NT2/D1 (cell line): ENCODE measurements at regions not wholly inside any gene's neighbourhood (a gene's known extent, or its start where the extent isn't known, plus 50 kb on each side); places are given as distances from the start of the nearest gene placed in this dataset.
A peak's percentile ranks its signal among the peaks of the same experiment; 100 is the strongest.

Experiments
- DNase-seq: peaks from one replicate; pipeline ENCODE4 v3.0.0-alpha.2; 2011; ENCODE audit warnings: low read depth, low spot score
- H3K27me3 ChIP-seq: 2 replicates; pipeline ENCODE4 v1.6.0; 2011; ENCODE audit warnings: mild to moderate bottlenecking; ENCODE audit not compliant: insufficient read length, insufficient read depth
- H3K36me3 ChIP-seq: 2 replicates; pipeline ENCODE4 v1.6.1; 2011; ENCODE audit warnings: mild to moderate bottlenecking, low read length, mixed read lengths; ENCODE audit not compliant: insufficient read depth, insufficient read length
- H3K4me1 ChIP-seq: 2 replicates; pipeline ENCODE4 v1.5.1; 2011; ENCODE audit not compliant: insufficient read depth, insufficient read length
- H3K4me3 ChIP-seq: 2 replicates; pipeline ENCODE4 v1.5.1; 2011; ENCODE audit warnings: low read depth; ENCODE audit not compliant: insufficient read length
- H3K9ac ChIP-seq: 2 replicates; pipeline ENCODE4 v1.6.0; 2011; ENCODE audit warnings: low read depth; ENCODE audit not compliant: insufficient read length
- H3K9me3 ChIP-seq: 2 replicates; pipeline ENCODE4 v1.5.1; 2011; ENCODE audit warnings: mild to moderate bottlenecking, low read length; ENCODE audit not compliant: insufficient read depth
- SUZ12 ChIP-seq: IDR thresholded peaks from 2 replicates; pipeline ENCODE4 v1.6.1; 2011; ENCODE audit not compliant: insufficient read length, insufficient read depth; ENCODE audit errors: extremely low read depth
- YY1 ChIP-seq: IDR thresholded peaks from 2 replicates; pipeline ENCODE4 v1.6.1; 2011; ENCODE audit not compliant: insufficient read length, insufficient read depth
- ZNF274 ChIP-seq: IDR thresholded peaks from 2 replicates; pipeline ENCODE4 v1.6.1; 2011; ENCODE audit warnings: mild to moderate bottlenecking, low read depth, low read length

GRCh38 chr15:66877477-66878271 is 175.6 kb downstream of the SMAD6 start:
- H3K4me1 ChIP-seq = peaks cover 25% of the 10 kb centered on the region
- no peaks in the 10 kb centered on the region for H3K27me3 ChIP-seq
- TF ChIP-seq YY1 = no peak
- TF ChIP-seq SUZ12 = no peak
- no peak for TF ChIP-seq ZNF274
- H3K4me3 ChIP-seq = no peak overlapping the region
- H3K9me3 ChIP-seq = no peaks in the 10 kb centered on the region
- no peak for DNase-seq
- H3K9ac ChIP-seq = no peak overlapping the region
- H3K36me3 ChIP-seq = no peaks in the 10 kb centered on the region

DNA sequence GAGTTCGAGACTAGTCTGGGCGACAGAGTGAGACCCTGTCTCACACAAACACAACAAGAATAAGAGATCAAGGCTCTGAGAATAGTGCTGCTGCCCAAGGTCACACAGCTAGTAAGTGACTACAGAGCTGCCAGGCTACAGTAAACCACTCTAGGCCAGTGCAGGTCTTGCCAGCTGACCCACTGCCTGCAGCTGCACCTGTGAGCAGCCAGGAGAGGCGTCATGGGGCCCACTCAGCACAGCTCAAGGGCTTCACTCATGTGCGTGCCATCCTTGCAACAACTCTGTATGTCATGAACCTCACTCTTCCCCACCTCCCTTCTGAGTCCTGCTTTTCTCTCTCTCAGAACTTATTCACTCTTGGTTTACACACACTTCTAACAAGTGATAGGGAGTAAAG is 176.7 kb downstream of the SMAD6 start:
- H3K4me3 ChIP-seq = no peak overlapping the region
- H3K9me3 ChIP-seq = no peaks in the 10 kb centered on the region
- no peaks in the 10 kb centered on the region for H3K27me3 ChIP-seq
- no peak for DNase-seq
- H3K4me1 ChIP-seq = peaks cover 25% of the 10 kb centered on the region
- TF ChIP-seq ZNF274 = no peak
- TF ChIP-seq SUZ12 = no peak
- no peak for TF ChIP-seq YY1
- no peak overlapping the region for H3K9ac ChIP-seq
- no peaks in the 10 kb centered on the region for H3K36me3 ChIP-seq

DNA sequence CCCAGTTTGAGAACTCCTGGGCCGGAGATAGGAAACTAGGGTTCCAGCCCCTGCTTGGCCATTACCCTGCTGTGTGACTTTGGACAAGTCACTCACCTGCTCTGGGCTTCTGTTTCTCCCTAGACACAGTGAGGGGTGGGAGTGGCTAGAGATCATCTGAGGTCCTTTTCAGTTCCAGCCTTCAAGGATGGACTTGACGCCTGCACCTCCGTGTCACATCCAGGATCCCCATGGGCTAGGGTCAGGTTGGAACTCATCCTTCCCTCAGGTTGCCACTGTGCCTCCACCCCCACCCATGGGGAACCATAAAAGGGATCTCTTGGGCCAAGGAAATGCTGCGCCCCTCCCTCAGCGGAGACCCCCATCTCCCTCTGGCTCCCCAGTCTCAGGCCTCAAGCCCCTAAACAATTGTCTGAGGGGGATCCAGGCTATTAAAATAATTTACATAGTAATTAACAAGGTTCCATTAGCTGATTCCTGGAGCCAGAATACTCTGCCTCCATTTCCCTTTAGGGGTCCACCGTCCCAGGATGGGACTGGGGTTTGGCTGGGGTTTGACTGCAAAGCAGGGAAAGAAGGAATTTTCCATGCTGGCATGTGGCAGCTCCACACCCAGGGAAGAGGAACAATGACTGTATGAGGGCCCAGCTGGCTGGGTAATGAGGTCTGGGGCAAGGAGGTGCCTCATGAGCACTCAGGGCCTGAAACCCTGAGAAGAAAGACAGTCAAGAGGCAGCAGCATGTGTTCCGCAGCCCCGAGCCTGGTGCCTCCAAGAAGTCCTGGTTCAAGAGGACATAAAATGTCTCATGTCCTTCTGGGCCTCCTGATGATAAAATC is 177.7 kb downstream of the SMAD6 start:
- DNase-seq = no peak
- Histone ChIP-seq H3K4me3 (no peak overlapping the region), H3K9ac (no peak overlapping the region), H3K4me1 (peaks cover 31% of the 10 kb centered on the region), H3K36me3 (no peaks in the 10 kb centered on the region), H3K9me3 (no peaks in the 10 kb centered on the region), H3K27me3 (no peaks in the 10 kb centered on the region)
- no peak for TF ChIP-seq SUZ12
- no peak for TF ChIP-seq YY1
- TF ChIP-seq ZNF274 = no peak

DNA sequence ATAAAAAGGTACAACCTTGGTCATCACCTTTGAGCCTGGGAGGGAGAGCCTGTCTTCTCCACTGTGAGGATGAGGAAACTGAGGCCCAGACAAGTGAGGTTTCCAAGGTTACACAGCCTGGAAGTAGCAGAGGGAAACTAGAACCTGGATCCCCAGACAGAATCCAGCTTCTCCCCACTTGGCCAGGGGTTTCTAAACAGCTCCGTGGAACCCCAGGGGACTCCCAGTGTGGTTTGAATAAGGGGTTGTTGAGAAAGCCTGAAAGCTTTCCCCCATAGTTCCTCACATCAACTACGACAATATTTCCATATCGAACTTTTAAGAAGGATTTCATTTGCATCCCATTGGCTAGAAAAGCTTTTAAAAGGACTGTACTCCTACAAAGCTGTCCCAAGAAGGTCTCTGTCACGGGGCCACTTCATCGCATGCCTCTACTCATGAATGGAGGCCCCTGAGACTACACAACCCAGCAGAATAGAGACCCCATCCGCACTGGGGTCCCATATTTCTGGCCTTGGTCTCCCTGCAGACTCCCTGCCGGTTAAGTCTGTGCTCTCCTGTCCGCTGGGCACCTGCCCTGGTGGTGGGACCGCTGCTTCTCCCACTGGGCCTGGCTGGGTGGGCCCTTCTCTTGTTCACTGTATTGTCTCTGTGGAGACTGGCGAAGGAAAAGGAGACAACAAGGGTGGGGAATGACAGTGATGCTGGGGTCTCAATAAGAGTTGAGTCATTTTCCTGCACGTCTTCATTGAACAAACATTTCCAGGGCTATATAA is 178.5 kb downstream of the SMAD6 start:
- H3K4me3 ChIP-seq = no peak overlapping the region
- H3K9ac ChIP-seq = no peak overlapping the region
- no peaks in the 10 kb centered on the region for H3K36me3 ChIP-seq
- H3K4me1 ChIP-seq = peaks cover 35% of the 10 kb centered on the region
- H3K27me3 ChIP-seq = no peaks in the 10 kb centered on the region
- DNase-seq = no peak
- no peak for TF ChIP-seq ZNF274
- TF ChIP-seq YY1 = no peak
- TF ChIP-seq SUZ12 = no peak
- H3K9me3 ChIP-seq = peaks cover 4% of the 10 kb centered on the region

DNA sequence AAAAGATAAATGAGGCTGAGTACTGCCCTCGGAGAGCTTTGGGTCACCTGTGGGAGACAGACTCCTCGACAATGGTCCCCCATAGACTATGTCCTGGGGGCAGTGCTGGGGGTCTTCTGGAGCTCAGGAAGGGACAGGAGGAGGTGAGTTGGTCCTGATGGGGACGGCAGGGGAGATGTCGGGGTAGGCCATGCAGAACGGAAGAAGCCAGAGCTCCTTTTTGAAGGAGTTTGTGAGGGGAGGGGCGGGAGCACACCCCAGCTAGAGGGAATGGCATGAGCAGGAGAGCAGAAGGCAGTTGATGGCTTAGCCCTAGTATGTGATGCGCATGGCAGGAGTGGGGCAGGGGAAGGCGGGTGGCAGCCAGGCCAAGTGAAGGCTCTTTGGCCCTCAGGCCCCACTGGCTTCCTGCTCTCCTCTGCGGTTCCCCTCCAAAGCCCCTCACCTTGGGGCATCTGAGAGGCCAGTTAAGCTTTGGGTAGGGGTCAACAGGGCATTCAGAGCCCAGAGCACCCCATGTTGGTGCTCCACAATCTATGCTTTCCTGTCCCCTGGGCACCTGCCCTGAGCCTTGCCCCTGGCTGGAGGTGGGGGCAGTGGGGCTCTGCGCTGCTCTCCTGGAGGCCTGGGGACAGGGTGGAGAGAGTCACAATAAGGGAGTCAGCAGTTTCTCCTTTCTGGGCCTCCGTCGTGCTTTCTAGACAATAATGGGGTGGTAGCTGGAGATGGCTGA is 179.3 kb downstream of the SMAD6 start:
- TF ChIP-seq ZNF274 = no peak
- no peak for TF ChIP-seq YY1
- no peak for TF ChIP-seq SUZ12
- no peak for DNase-seq
- peaks cover 35% of the 10 kb centered on the region for H3K4me1 ChIP-seq

GRCh38 chr15:66882251-66883020 is 180.4 kb downstream of the SMAD6 start:
- Histone ChIP-seq H3K4me3 (no peak overlapping the region), H3K27me3 (no peaks in the 10 kb centered on the region), H3K36me3 (no peaks in the 10 kb centered on the region), H3K9ac (no peak overlapping the region), H3K4me1 (peaks cover 31% of the 10 kb centered on the region), H3K9me3 (peaks cover 20% of the 10 kb centered on the region)
- no peak for TF ChIP-seq SUZ12
- TF ChIP-seq YY1 = no peak
- no peak for TF ChIP-seq ZNF274
- no peak for DNase-seq

More for the DNA sequence above, 179.3 kb downstream of the SMAD6 start:
- H3K9me3 ChIP-seq = peaks cover 12% of the 10 kb centered on the region
- H3K36me3 ChIP-seq = no peaks in the 10 kb centered on the region
- H3K27me3 ChIP-seq = no peaks in the 10 kb centered on the region
- no peak overlapping the region for H3K4me3 ChIP-seq
- H3K9ac ChIP-seq = peak overlapping the region; percentile 12
